ENCODE measurements at regions not wholly inside any gene's neighbourhood (a gene's known extent, or its start where the extent isn't known, plus 50 kb on each side); places are given as distances from the start of the nearest gene placed in this dataset.

DNA sequence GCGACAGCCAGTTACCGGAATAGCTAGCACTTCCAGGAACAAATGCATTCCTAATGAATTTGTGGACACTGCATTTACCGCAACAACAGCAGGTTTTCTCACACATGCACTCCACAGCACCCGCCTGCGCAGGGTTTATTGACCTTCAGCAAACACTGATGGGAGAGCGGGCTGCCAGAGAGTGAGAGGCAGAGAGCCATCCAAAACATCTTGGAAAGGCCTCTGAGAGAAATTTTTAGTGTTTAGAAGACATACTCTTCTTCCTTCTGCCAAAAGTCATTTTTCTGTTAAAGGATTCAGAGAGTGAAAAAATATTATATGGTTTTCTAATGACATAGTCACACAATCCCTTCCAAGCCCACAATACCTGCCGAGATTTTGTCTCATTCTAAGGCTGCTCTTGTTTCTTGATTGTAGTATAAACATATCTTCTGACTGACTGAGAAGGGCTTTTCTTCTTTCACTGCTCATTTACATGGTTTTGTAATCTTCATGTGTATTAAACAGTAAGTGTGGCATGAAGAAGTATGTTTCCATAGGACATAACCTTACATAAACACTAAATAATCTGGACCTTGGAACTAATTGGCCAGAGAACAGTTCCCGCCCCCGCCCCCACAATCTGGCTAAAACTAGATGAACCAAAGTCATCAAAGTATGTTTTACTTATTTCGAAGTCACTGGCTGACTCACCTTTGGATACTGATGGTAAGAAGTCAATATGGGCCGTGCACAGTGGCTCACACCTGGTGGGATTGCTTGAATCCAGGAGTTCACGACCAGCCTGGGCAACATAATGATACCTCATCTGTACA lies 432.5 kb upstream of the MEF2C start:
- H3K4me3 ChIP-seq (ENCODE audit: low read depth, poor library complexity, severe bottlenecking), result no peak overlapping the region
- TF ChIP-seq, protein P1, sequence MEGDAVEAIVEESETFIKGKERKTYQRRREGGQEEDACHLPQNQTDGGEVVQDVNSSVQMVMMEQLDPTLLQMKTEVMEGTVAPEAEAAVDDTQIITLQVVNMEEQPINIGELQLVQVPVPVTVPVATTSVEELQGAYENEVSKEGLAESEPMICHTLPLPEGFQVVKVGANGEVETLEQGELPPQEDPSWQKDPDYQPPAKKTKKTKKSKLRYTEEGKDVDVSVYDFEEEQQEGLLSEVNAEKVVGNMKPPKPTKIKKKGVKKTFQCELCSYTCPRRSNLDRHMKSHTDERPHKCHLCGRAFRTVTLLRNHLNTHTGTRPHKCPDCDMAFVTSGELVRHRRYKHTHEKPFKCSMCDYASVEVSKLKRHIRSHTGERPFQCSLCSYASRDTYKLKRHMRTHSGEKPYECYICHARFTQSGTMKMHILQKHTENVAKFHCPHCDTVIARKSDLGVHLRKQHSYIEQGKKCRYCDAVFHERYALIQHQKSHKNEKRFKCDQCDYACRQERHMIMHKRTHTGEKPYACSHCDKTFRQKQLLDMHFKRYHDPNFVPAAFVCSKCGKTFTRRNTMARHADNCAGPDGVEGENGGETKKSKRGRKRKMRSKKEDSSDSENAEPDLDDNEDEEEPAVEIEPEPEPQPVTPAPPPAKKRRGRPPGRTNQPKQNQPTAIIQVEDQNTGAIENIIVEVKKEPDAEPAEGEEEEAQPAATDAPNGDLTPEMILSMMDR (IDR thresholded peaks at IDR 0.05), result no peak
- no peak for TF ChIP-seq POLR2A (IDR thresholded peaks at IDR 0.05)
- 65 to 69% methylated on average over 12 of the region's 12 CpGs for WGBS, 2 donors
- intact Hi-C loops (cut with DNase I; ENCODE audit: low total_unique reads), result no loop called here
- DNase-seq (ENCODE audit: low spot score in 2 of 2), result no peak

DNA sequence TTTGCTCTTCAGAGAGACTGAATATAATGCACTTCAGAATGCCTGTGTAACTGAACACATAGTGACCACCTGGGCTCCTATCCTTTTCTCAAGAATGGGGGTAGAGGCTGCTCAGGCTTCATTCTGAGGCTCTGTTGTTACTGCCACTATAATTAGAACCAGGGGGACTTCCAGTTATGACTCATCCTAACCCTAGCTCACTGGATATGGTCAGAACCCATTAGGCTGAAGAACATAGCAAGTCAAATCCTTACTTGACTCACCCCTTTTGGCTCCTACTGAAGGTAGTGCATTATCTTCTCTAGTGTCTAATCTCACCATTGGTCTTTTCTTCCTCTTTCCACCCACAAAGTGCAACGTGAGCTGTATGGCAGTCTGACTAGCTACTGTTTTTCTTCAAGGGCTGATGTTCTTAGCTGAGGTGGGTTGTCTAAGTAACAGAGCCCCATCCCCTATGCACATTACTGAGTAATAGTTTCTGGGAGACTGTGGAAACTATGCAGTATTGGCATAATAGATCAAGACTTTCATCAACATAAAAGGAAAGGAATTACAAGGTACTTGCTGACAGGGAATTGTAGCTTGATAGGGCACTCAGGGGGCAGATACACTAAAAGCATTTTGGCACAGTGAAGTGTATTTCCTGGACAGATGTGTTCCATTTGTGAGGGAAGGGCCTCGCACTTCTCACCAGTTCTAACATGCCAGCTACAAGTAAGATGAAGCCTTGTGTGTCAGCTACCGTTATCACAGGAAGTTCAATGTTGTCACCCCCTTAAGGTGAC lies 431.0 kb upstream of the MEF2C start:
- H3K4me3 ChIP-seq (ENCODE audit: low read depth, poor library complexity, severe bottlenecking), result no peak overlapping the region
- TF ChIP-seq, protein P1 (IDR thresholded peaks at IDR 0.05), result no peak
- TF ChIP-seq POLR2A (IDR thresholded peaks at IDR 0.05), result no peak
- intact Hi-C loops (cut with DNase I; ENCODE audit: low total_unique reads), result no loop called here
- DNase-seq (ENCODE audit: low spot score in 2 of 2), result no peak
- 13 to 18% methylated on average over 3 of the region's 3 CpGs for WGBS, 2 donors

DNA sequence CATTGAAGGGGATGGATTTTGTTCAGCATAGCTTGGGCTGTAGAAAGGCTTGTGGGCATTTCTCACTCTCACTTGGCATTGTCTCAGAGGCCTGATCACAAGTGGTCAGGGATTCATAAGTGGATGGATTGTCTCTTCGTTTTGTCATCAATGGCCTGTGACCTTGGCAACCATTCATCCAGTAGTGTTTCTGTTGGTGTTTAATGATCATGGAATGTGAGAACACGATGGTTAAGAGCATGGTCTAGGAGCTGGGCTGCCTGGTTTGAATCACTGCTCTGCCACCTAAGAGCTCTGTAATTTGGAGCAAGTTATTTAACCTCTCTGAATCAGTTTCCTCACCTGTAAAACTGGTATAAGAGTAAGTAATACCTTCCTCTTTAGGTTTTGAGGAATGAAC lies 430.1 kb upstream of the MEF2C start:
- intact Hi-C loops (cut with DNase I; ENCODE audit: low total_unique reads), result no loop called here
- no peak for DNase-seq (ENCODE audit: low spot score in 2 of 2)
- TF ChIP-seq, protein P1 (IDR thresholded peaks at IDR 0.05), result no peak
- TF ChIP-seq POLR2A (IDR thresholded peaks at IDR 0.05), result no peak
- H3K4me3 ChIP-seq (ENCODE audit: low read depth, poor library complexity, severe bottlenecking), result no peak overlapping the region
- WGBS, 2 donors, result 23 to 33% methylated on average over 2 of the region's 2 CpGs

DNA sequence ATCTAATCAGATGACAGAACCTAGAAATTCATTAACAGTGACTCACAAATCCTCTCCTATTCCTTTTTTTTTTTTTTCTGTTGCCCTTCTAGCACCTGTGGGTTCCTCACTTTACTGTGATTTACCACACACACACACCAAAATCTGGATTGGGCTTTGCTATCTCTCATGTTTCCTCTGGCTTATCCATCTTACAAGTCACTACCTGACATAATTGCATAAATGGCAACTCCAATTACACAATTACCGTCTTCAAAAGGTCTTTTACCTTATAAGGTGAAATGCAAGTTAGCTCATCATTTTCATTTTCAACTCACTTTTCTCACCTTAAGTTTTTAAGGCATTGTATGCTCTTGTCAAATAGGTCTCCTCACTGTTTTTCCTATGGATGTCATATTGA lies 426.3 kb upstream of the MEF2C start:
- 43 to 53% methylated on average over 1 of the region's 1 CpG for WGBS, 2 donors
- intact Hi-C loops (cut with DNase I; ENCODE audit: low total_unique reads), result no loop called here
- no peak for TF ChIP-seq POLR2A (IDR thresholded peaks at IDR 0.05)
- TF ChIP-seq, protein P1 (IDR thresholded peaks at IDR 0.05), result no peak
- H3K4me3 ChIP-seq (ENCODE audit: low read depth, poor library complexity, severe bottlenecking), result no peak overlapping the region
- no peak for DNase-seq (ENCODE audit: low spot score in 2 of 2)

DNA sequence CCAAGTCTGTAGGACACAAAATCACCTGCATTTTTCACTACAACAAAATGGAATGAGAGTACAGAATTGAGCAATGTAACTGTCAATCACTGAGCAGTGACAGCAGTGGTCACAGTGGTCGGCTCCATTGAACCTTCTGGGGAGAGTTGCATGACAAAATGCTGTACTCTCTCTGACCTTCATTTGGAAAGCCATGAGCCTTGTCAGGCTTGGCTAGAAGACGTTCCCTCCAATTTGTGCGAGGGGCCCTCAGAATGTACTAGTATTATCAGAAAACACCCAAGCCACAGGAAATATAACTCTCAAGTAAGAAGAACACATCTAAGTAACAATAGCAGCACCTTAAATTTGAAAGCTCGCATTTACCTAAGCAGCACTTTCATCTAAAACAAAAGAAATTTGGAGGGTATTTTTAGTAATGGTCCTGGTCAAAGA lies 425.6 kb upstream of the MEF2C start:
- TF ChIP-seq, protein P1 (IDR thresholded peaks at IDR 0.05), result no peak
- TF ChIP-seq POLR2A (IDR thresholded peaks at IDR 0.05), result no peak

More for the DNA sequence above, 425.6 kb upstream of the MEF2C start:
- WGBS, 2 donors, result 83 to 87% methylated on average over 4 of the region's 4 CpGs
- intact Hi-C loops (cut with DNase I; ENCODE audit: low total_unique reads), result no loop called here
- H3K4me3 ChIP-seq (ENCODE audit: low read depth, poor library complexity, severe bottlenecking), result no peak overlapping the region
- no peak for DNase-seq (ENCODE audit: low spot score in 2 of 2)
